OCI-LY1 (cell line): ENCODE measurements at regions not wholly inside any gene's neighbourhood (a gene's known extent, or its start where the extent isn't known, plus 50 kb on each side); places are given as distances from the start of the nearest gene placed in this dataset.

Experiments used
- CTCF ChIP-seq: fragments of 200-600 bp; sonication (generic), shearing (Covaris generic); IDR thresholded peaks from 2 replicates; pipeline ENCODE4 v1.5.1; 2017; ENCODE audit warnings: mild to moderate bottlenecking, antibody characterized with exemption, low read length, moderate library complexity, mixed read lengths
- EZH2 ChIP-seq: fragments of 200-600 bp; sonication (generic), shearing (Covaris generic); IDR thresholded peaks from 2 replicates; pipeline ENCODE4 v1.8.0; 2017; ENCODE audit warnings: borderline replicate concordance, mixed run types, mild to moderate bottlenecking, antibody characterized with exemption, low read length, moderate library complexity, mixed read lengths

GRCh38 chr12:112682586-112682985, 109.0 kb upstream of the RPH3A start:
- no peak for TF ChIP-seq CTCF
- TF ChIP-seq EZH2, result no peak
